ENCODE measurements at regions not wholly inside any gene's neighbourhood (a gene's known extent, or its start where the extent isn't known, plus 50 kb on each side); places are given as distances from the start of the nearest gene placed in this dataset.

DNA sequence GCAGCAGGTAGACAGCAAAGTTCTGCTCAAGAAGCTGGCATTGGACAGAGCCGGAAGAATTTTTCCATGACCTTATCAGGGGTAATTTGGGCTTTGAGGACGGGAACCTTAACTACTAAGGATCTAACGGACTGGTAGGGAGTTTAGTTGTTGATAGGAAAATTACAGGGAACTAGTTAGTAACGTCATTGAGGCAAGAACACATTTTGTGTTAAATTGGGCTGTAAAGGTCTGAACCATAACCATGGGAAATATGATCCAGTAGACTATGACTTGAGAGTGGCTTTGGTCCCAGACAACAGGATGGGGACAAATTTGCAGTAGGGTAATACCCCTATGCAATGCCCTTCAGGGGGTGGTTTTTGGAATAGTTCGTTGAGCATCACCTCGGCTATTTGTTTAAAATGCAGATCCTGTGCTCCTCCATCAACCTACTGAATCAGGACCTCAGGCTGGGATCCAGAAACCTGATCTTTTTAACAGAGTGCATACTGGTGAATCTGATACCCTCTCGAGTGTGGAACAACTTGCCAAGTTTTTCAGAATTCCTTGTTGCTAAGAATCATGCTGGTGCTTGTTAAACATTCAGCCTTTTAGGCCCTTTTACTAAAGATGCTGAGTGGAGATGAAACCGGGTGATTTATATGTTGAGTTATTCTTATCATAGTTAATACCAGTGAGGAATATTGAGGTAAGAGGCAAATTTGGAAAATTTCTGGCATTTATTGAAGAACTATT, 255.1 kb downstream of the MAP2K6 start (continued):
- TF ChIP-seq MXI1 (IDR thresholded peaks at IDR 0.05; ENCODE audit: low read depth, low read length) (no peak), GABPA (IDR thresholded peaks at IDR 0.05; ENCODE audit: low read depth) (no peak), TEAD4 (IDR thresholded peaks at IDR 0.05; ENCODE audit: borderline replicate concordance, insufficient read depth) (peak; percentile 50; the same call in 1 of the 2 replicates), EZH2phosphoT487 (IDR thresholded peaks at IDR 0.05; ENCODE audit: borderline replicate concordance, low read depth) (no peak), TAF1 (IDR thresholded peaks at IDR 0.05; ENCODE audit: borderline replicate concordance, low read depth, low read length) (no peak)
- TF ChIP-seq, protein P1, sequence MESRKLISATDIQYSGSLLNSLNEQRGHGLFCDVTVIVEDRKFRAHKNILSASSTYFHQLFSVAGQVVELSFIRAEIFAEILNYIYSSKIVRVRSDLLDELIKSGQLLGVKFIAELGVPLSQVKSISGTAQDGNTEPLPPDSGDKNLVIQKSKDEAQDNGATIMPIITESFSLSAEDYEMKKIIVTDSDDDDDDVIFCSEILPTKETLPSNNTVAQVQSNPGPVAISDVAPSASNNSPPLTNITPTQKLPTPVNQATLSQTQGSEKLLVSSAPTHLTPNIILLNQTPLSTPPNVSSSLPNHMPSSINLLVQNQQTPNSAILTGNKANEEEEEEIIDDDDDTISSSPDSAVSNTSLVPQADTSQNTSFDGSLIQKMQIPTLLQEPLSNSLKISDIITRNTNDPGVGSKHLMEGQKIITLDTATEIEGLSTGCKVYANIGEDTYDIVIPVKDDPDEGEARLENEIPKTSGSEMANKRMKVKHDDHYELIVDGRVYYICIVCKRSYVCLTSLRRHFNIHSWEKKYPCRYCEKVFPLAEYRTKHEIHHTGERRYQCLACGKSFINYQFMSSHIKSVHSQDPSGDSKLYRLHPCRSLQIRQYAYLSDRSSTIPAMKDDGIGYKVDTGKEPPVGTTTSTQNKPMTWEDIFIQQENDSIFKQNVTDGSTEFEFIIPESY (IDR thresholded peaks at IDR 0.05; ENCODE audit: borderline replicate concordance, low read depth): no peak
- TF ChIP-seq, protein P2, sequence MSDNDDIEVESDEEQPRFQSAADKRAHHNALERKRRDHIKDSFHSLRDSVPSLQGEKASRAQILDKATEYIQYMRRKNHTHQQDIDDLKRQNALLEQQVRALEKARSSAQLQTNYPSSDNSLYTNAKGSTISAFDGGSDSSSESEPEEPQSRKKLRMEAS (IDR thresholded peaks at IDR 0.05; ENCODE audit: low read depth): no peak

DNA sequence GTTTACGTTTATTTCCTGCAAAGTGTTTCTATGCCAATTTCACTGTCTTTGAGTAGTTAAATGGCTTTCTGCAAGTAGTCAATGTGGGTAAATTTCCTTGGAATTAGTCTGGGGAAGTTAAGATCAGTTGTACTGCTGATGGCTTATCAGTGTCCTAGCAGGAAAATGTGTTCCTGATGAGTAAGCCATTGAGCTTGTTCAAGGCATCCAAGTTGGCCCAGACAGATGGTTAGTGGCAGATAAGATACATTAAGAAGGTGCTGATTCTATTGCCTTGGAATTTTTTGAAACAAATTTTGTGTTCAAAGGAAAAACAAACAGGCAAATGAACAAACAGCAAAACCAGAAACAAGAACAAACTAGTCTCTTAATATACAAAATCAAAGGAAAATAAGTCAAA, 258.4 kb downstream of the MAP2K6 start:
- Histone ChIP-seq H4K20me1 (ENCODE audit: insufficient read depth) (no peaks in the 10 kb centered on the region), H3K4me1 (ENCODE audit: control insufficient read depth in 1 of 2, insufficient read depth in 2 of 2, low read depth in 1 of 2, low read length in 1 of 2) (peaks cover 0 to 6% of the 10 kb centered on the region in 2 experiments; a peak in 2 of 4 replicates), H2AFZ (ENCODE audit: low read depth) (no peak overlapping the region), H3K79me2 (ENCODE audit: insufficient read depth) (no peaks in the 10 kb centered on the region), H3K4me3 (ENCODE audit: low read depth in 2 of 2, low read length in 1 of 2) (no peak overlapping the region), H3F3A (replicated peaks; ENCODE audit: insufficient read depth) (peaks cover 17% of the 10 kb centered on the region), H3K27ac (ENCODE audit: low read depth in 2 of 2, low read length in 1 of 2) (peak overlapping the region; percentile 17 to 63; a peak in 3 of 4 replicates), H3K27me3 (ENCODE audit: insufficient read depth) (no peaks in the 10 kb centered on the region), H3K9ac (no peak overlapping the region), H3K9me3 (no peaks in the 10 kb centered on the region), H3K9me2 (no peaks in the 10 kb centered on the region), H3K4me2 (0 out of 2 replicates have a peak overlapping the region, but pooled peaks have one; percentile 21), H3K36me3 (replicated peaks in 1 of 2; ENCODE audit: control insufficient read depth in 1 of 2, insufficient read depth in 2 of 2, low read length in 1 of 2) (no peaks in the 10 kb centered on the region)
- CTCF ChIA-PET: no interaction called here
- no peak for DNase-seq
- 15% methylated on average over 1 of the region's 1 CpG for WGBS (ENCODE audit: low lambda C conversion rate)
- POLR2A ChIA-PET: no interaction called here
- TF ChIP-seq, protein P3, sequence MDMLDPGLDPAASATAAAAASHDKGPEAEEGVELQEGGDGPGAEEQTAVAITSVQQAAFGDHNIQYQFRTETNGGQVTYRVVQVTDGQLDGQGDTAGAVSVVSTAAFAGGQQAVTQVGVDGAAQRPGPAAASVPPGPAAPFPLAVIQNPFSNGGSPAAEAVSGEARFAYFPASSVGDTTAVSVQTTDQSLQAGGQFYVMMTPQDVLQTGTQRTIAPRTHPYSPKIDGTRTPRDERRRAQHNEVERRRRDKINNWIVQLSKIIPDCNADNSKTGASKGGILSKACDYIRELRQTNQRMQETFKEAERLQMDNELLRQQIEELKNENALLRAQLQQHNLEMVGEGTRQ (IDR thresholded peaks at IDR 0.05; ENCODE audit: borderline replicate concordance, low read depth, low read length): no peak
- TF ChIP-seq, protein P1 (IDR thresholded peaks at IDR 0.05; ENCODE audit: borderline replicate concordance, low read depth): peak; percentile 90
- TF ChIP-seq FOSL2 (IDR thresholded peaks at IDR 0.05; ENCODE audit: borderline replicate concordance, low read depth): peak; percentile 99
- TF ChIP-seq RXRA (IDR thresholded peaks at IDR 0.05; ENCODE audit: borderline replicate concordance, low read depth): peak; percentile 87
- TF ChIP-seq, protein P4, sequence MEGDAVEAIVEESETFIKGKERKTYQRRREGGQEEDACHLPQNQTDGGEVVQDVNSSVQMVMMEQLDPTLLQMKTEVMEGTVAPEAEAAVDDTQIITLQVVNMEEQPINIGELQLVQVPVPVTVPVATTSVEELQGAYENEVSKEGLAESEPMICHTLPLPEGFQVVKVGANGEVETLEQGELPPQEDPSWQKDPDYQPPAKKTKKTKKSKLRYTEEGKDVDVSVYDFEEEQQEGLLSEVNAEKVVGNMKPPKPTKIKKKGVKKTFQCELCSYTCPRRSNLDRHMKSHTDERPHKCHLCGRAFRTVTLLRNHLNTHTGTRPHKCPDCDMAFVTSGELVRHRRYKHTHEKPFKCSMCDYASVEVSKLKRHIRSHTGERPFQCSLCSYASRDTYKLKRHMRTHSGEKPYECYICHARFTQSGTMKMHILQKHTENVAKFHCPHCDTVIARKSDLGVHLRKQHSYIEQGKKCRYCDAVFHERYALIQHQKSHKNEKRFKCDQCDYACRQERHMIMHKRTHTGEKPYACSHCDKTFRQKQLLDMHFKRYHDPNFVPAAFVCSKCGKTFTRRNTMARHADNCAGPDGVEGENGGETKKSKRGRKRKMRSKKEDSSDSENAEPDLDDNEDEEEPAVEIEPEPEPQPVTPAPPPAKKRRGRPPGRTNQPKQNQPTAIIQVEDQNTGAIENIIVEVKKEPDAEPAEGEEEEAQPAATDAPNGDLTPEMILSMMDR (IDR thresholded peaks at IDR 0.05): no peak
- TF ChIP-seq, protein P5, sequence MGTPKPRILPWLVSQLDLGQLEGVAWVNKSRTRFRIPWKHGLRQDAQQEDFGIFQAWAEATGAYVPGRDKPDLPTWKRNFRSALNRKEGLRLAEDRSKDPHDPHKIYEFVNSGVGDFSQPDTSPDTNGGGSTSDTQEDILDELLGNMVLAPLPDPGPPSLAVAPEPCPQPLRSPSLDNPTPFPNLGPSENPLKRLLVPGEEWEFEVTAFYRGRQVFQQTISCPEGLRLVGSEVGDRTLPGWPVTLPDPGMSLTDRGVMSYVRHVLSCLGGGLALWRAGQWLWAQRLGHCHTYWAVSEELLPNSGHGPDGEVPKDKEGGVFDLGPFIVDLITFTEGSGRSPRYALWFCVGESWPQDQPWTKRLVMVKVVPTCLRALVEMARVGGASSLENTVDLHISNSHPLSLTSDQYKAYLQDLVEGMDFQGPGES (IDR thresholded peaks at IDR 0.05; ENCODE audit: low read depth, low read length): no peak
- TF ChIP-seq CHD2 (IDR thresholded peaks at IDR 0.05; ENCODE audit: low read length, partially characterized antibody): no peak
- peak; percentile 68; the same call in 1 of the 2 replicates for TF ChIP-seq SIN3A (IDR thresholded peaks at IDR 0.05; ENCODE audit: borderline replicate concordance, low read depth, low read length)
- TF ChIP-seq MXI1 (IDR thresholded peaks at IDR 0.05; ENCODE audit: low read depth, low read length): no peak
- TF ChIP-seq JUND (IDR thresholded peaks at IDR 0.05): peak; percentile 100
- no peak for TF ChIP-seq RFX5 (IDR thresholded peaks at IDR 0.05; ENCODE audit: low read length)
- TF ChIP-seq RAD21 (IDR thresholded peaks at IDR 0.05; ENCODE audit: low read length): no peak
- TF ChIP-seq NRF1 (IDR thresholded peaks at IDR 0.05; ENCODE audit: low read depth, low read length): no peak
- peak; percentile 82; the same call in 1 of the 2 replicates for TF ChIP-seq POLR2AphosphoS5 (IDR thresholded peaks at IDR 0.05; ENCODE audit: low read depth, low read length)

All from SK-N-SH (cell line).